ENCODE measurements at regions not wholly inside any gene's neighbourhood (a gene's known extent, or its start where the extent isn't known, plus 50 kb on each side); places are given as distances from the start of the nearest gene placed in this dataset.
"Not testable (repeated sequence)": the region's sequence is repeated elsewhere in the genome, so short reads cannot be mapped to it uniquely, and the experiment has no call there.

- no peak for DNase-seq
Observed at GRCh38 chr19:20385061-20385460, 180.5 kb downstream of the ZNF737 start.

GRCh38 chr19:20371911-20372310 lies 193.7 kb downstream of the ZNF737 start:
- no peak for DNase-seq

DNA sequence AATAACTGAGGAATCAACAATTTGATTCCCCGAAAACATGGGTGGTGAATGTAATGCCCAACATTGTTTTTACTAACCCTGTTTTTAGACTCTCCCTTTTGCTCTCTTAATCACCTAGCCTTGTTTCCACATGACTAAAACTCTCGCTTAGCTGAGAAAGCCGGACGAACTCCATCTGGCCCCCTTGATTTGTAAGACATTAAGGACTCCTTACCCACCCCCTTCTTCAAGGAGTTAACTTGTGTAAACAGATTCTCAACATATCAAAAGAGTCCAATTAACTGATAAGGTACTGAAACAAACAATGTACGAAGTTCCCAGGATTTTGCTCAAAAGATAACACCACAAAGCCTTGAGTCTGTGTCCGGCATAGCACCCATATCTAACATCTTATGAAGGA lies 194.3 kb downstream of the ZNF737 start:
- DNase-seq: not testable (repeated sequence)

GRCh38 chr19:20367811-20368294 lies 197.7 kb downstream of the ZNF737 start:
- DNase-seq: no peak

GRCh38 chr19:20365146-20365545 lies 198.1 kb downstream of the ZNF486 start:
- no peak for DNase-seq

GRCh38 chr19:20359933-20360720 lies 193.1 kb downstream of the ZNF486 start:
- DNase-seq: no peak

DNA sequence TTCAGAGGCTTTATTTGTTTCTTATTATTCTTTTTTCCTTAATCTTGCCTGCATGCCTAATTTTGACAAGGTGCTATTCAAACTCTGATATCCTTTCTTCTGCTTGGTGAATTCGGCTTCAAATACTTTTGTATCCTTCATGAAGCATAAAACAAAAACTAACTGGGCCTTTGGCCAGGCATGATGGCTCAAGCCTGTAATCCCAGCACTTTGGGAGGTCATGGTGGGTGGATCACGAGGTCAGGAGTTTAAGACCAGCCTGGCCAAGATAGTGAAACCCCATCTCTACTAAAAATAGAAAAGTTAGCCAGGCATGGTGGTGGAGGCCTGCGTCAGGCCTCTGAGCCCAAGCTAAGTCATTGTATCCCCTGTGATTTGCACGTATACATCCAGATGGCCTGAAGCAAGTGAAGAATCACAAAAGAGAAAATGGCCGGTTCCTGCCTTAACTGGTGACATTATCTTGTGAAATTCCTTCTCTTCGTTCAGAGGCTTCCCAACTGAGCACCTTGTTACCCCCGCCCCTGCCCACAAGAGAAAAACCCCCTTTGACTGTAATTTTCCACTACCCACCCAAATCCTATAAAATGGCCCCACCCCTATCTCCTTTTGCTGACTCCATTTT lies 191.9 kb downstream of the ZNF486 start:
- DNase-seq: not testable (repeated sequence)

DNA sequence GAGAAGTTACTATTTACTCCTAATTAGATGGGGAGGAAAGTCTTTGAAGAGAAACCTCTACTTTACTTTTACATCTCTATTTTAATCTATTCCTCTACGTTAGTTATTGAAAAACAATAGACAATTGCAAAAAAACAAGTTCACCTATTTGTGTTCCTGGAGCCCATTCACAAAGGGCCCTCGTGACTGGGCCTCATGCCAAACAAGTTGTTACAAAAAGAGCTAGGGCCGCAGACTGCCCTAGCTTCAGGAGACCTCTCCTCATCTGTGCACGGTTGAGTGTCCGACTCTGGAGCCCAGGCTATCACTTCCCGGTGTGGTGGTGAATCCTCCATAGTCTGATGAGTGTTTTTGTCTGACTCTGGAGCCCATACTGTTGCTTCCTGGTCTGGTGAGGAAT lies 190.9 kb downstream of the ZNF486 start:
- no peak for DNase-seq

GRCh38 chr19:20351244-20351643 lies 184.2 kb downstream of the ZNF486 start:
- DNase-seq: no peak

GRCh38 chr19:20349206-20349605 lies 182.2 kb downstream of the ZNF486 start:
- no peak for DNase-seq

DNA sequence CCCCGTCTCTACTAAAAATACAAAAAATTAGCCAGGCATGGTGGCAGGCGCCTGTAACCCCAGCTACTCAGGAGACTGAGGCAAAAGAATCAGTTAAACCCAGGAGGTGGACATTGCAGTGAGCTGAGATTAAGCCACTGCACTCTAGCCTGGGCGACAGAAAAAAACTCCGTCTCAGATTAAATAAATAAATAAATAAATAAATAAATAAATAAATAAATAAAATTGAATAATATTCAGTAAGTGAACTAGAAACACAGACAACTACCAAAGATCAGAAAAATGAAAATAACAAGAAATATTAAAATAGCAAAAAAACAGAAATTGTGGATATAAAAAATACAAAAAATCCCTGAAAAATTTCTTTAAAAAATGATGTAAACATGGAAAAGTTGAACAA lies 172.4 kb downstream of the ZNF486 start:
- DNase-seq: no peak

- DNase-seq: no peak
Observed at GRCh38 chr19:20334760-20335159, 167.7 kb downstream of the ZNF486 start.

DNA sequence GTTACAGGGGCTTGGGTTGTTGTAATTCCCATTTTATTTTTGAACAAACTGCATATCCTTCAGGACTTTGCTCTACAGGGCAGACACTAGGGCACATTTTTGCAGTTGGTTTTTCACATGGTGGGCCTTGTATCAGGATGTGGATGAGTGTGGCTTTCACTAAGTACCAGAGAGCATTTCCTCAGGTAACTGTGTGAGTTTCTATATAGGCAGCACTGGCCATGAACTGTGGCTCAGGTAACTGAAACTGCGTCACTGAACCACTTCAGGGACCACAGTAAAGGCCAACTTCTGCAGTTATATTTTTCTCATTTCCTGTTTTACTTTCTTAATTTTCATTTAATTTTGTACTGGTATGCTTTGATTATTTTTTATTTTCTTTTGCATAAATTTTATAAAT lies 166.5 kb downstream of the ZNF486 start:
- no peak for DNase-seq

DNA sequence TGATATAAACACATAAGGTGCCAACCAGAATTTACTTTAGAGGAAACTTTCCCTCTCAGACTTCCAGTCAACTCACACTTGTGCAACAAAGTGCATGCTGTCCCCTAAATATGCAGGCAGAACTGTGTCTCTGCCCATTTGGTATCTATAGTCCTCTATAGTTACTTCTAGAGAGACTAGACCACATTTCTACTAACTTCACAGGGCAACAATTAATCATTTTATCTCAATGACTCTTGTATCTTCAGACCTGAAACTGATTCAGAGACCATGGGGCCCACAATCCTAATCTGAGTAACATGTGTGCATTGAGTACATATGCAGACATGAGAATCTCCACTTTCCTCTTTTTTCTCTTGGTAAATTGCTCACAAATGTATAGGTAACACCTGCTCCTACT lies 158.1 kb downstream of the ZNF486 start:
- DNase-seq: no peak

- no peak for DNase-seq
Observed at GRCh38 chr19:20321139-20321763, 154.2 kb downstream of the ZNF486 start.

GRCh38 chr19:20320191-20320590 lies 153.2 kb downstream of the ZNF486 start:
- no peak for DNase-seq

DNA sequence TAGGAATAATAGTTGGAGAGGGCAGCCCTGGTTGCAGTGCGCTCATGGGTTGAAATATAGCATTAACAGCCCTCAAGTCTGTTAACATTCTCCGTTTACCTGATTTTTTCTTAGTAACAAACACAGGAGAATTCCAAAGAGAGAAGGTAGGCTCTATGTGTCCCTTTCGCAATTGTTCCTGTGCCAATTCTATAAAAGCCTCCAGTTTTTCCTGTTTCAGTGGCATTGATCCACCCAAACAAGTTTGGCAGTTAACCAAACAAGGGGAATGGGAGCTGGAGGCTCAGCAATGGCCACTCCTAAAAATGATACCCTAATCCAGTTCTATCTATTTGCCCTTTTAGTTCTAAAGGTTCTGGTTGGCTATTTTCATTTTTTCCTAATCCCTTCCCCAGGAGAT lies 151.6 kb downstream of the ZNF486 start:
- no peak for DNase-seq

DNA sequence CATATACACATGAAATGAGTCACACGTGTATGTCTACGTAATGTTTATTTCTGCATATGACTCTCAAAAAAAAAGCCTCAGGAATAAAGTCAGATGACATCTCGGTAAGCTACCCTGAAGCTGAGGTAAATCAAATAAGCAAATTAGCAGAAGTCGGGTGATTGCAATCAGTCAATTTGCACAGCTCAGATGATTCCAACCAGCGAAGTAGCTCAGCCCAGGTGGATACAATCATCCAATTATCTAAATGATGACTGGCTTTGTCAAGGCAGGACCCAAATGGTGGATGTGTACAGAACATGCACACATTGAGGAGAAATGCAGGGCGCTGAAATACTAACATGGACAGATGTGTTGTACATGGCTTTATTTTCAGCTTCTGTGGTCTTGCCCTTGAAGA lies 148.5 kb downstream of the ZNF486 start:
- no peak for DNase-seq

- no peak for DNase-seq
Observed at GRCh38 chr19:20313894-20314293, 146.9 kb downstream of the ZNF486 start.

GRCh38 chr19:20307127-20307526 lies 140.1 kb downstream of the ZNF486 start:
- no peak for DNase-seq

DNA sequence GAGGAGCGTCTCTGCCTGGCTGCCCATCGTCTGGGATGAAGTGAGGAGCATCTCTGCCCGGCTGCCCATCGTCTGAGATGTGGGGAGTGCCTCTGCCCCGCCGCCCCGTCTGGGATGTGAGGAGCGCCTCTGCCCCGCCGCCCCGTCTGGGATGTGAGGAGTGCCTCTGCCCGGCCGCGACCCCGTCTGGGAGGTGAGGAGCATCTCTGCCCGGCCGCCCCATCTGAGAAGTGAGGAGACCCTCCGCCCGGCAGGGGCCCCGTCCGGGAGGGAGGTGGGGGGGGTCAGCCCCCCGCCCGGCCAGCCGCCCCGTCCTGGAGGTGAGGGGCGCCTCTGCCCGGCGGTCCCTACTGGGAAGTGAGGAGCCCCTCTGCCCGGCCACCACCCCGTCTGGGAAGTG lies 129.3 kb downstream of the ZNF486 start:
- DNase-seq: not testable (repeated sequence)

DNA sequence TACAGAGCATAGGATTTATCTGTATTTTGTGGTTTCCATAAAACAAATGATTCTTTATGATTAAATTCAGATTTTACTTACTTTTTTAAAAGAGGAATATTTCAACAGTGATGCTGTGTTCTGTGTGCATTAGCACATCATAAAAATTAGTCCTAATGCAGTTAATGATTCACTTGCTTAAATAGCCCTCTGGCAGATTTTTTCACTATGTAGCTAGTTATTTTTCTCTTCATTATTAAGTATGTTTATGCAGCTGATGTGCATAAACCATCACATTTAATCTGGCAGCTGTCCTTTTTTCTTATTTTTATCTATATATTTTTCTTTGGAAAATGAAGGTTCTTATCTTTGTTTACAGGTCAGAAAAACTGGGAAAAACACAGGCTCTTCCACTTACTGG lies 127.2 kb downstream of the ZNF486 start:
- DNase-seq: no peak

DNA sequence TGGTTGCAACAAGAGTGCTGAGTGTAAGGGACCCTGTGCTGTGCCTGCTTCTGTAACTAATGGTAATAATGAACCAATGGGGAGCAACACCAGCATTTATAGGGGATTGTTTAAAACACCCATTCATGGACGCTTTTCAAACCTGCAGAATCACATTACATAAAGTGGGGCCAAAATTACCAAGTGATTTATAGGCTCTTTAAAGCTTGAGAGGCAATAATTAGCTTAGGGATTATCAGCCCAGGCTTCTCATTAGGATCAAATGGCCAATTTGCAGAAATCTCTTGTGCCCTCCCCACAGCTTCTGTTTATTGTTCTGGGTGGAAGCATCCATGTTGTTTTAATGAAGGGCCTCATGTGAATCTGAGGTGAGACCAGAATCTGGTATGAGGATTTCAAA lies 125.5 kb downstream of the ZNF486 start:
- DNase-seq: not testable (repeated sequence)

DNA sequence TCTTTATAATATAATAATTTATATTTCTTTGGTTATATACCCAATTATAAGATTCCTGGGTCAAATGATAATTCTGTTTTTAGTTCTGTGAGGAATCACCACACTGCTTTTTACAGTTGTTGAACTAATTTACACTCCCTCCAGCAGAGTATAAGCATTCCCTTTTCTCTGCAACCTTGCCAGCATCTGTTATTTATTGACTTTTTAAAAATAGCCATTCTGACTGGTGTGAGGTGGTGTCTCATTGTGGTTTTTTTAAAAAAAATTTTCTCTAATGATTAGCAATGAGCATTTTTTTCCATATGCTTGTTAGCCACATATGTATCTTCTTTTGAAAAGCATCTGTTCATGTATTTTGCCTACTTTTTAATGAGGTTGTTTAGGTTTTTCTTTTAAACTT lies 122.2 kb downstream of the ZNF486 start:
- DNase-seq: no peak

Measured in CD4-positive, alpha-beta T cell treated with Interleukin-6 for 4 hours (primary cell).